ENCODE measurements at regions not wholly inside any gene's neighbourhood (a gene's known extent, or its start where the extent isn't known, plus 50 kb on each side); places are given as distances from the start of the nearest gene placed in this dataset.

DNA sequence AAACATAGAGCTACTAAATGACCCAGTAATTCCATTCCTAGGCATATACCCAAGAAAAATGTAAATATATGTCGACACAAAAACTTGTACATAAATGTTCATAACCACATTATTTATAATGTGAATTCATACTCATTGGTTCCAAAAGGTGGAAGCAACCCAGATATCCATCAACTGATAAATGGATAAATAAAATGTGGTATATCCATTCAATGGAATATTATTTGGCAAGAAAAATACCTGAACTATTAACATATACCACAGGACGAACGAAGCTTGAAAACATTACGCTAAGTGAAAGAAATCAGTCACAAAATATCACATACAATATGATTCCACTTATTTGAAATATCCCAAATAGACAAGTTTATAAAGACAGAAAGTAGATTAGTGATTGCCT, 99.0 kb upstream of the SOX5 start:
- no peaks in the 10 kb centered on the region for H3K9me3 ChIP-seq
- no peaks in the 10 kb centered on the region for H3K27me3 ChIP-seq
- no peaks in the 10 kb centered on the region for H3K36me3 ChIP-seq
- FAIRE-seq, result no peak
- intact Hi-C loops (cut with DNase I), result no loop called here
- H3K27ac ChIP-seq, result no peak overlapping the region
- no peak for ATAC-seq
- H3K4me3 ChIP-seq, result no peak overlapping the region
- no peak for TF ChIP-seq CTCF (IDR thresholded peaks at IDR 0.05)
- WGBS, 2 donors, result 90 to 96% methylated on average over 4 of the region's 4 CpGs
- DNase-seq, result no peak
- no peaks in the 10 kb centered on the region for H3K4me1 ChIP-seq

- no peak for TF ChIP-seq CTCF (IDR thresholded peaks at IDR 0.05)
- H3K27ac ChIP-seq, result no peak overlapping the region
- H3K36me3 ChIP-seq, result no peaks in the 10 kb centered on the region
- ATAC-seq (no peak), FAIRE-seq (no peak), DNase-seq (no peak)
- 71 to 74% methylated on average over 4 of the region's 4 CpGs for whole genome bisulfite sequencing, 2 donors
- H3K27me3 ChIP-seq, result no peaks in the 10 kb centered on the region
- no peaks in the 10 kb centered on the region for H3K4me1 ChIP-seq
- H3K4me3 ChIP-seq, result no peak overlapping the region
- intact Hi-C loops (cut with DNase I), result no loop called here
- H3K9me3 ChIP-seq, result no peaks in the 10 kb centered on the region
Measured at GRCh38 chr12:24047326-24047725, 97.9 kb upstream of the SOX5 start.

- FAIRE-seq, result no peak
- no peak for DNase-seq
- ATAC-seq, result no peak
Measured at GRCh38 chr12:24045816-24046257, 96.4 kb upstream of the SOX5 start.

GRCh38 chr12:24044941-24045703, 95.7 kb upstream of the SOX5 start:
- Histone ChIP-seq H3K4me1 (no peaks in the 10 kb centered on the region), H3K27ac (no peak overlapping the region), H3K4me3 (no peak overlapping the region), H3K27me3 (no peaks in the 10 kb centered on the region), H3K9me3 (no peaks in the 10 kb centered on the region), H3K36me3 (no peaks in the 10 kb centered on the region)
- DNase-seq (peak in 1 of 6 donors; percentile 24), FAIRE-seq (no peak), ATAC-seq (peak; percentile 38 to 91 (median 58))
- TF ChIP-seq CTCF (IDR thresholded peaks at IDR 0.05), result no peak
- WGBS, 2 donors, result 74 to 80% methylated on average over 5 of the region's 5 CpGs
- intact Hi-C loops (cut with DNase I), result no loop called here

More at GRCh38 chr12:24045816-24046257, 96.4 kb upstream of the SOX5 start:
- Histone ChIP-seq H3K4me1 (no peaks in the 10 kb centered on the region), H3K9me3 (no peaks in the 10 kb centered on the region), H3K36me3 (no peaks in the 10 kb centered on the region), H3K4me3 (no peak overlapping the region), H3K27me3 (no peaks in the 10 kb centered on the region), H3K27ac (no peak overlapping the region)
- WGBS, 2 donors, result 58 to 70% methylated on average over 5 of the region's 5 CpGs
- intact Hi-C loops (cut with DNase I), result no loop called here
- no peak for TF ChIP-seq CTCF (IDR thresholded peaks at IDR 0.05)

GRCh38 chr12:24042651-24043050, 93.2 kb upstream of the SOX5 start:
- H3K4me3 ChIP-seq, result no peak overlapping the region
- H3K4me1 ChIP-seq, result no peaks in the 10 kb centered on the region
- DNase-seq (no peak), FAIRE-seq (no peak), ATAC-seq (no peak)
- no peaks in the 10 kb centered on the region for H3K36me3 ChIP-seq
- H3K9me3 ChIP-seq, result no peaks in the 10 kb centered on the region
- no peaks in the 10 kb centered on the region for H3K27me3 ChIP-seq
- intact Hi-C loops (cut with DNase I), result no loop called here
- no peak for TF ChIP-seq CTCF (IDR thresholded peaks at IDR 0.05)
- H3K27ac ChIP-seq, result no peak overlapping the region

All from pancreas (tissue), 10 donors.